Endothelial cell of umbilical vein (primary cell): ENCODE measurements at regions not wholly inside any gene's neighbourhood (a gene's known extent, or its start where the extent isn't known, plus 50 kb on each side); places are given as distances from the start of the nearest gene placed in this dataset.
"Not testable (repeated sequence)": the region's sequence is repeated elsewhere in the genome, so short reads cannot be mapped to it uniquely, and the experiment has no call there.

Experiments
- BruUV-seq: library from RNA; stranded (reverse); fragments of 400-500 nt; replicated peaks from 2 replicates; lab custom pipeline; 2021; lab: Mats Ljungman, UMichigan
- CTCF ChIA-PET: fragments of 300-600, 350-600 bp; sonication (Branson Sonifier 250); formaldehyde crosslinking; loops from one replicate; lab custom pipeline; 2021; ENCODE audit warnings: antibody characterized with exemption, inconsistent platforms; lab: Charles Lee
- POLR2A ChIA-PET: fragments of 300-600, 350-600 bp; sonication (Branson Sonifier 250); formaldehyde crosslinking; loops from one replicate; lab custom pipeline; 2021; ENCODE audit warnings: antibody characterized with exemption, inconsistent platforms; lab: Charles Lee
- DNase-seq: peaks from one replicate; pipeline ENCODE4 v3.0.0-alpha.2; 2011; ENCODE audit warnings: low read depth, low spot score
- FAIRE-seq: peaks from 2 replicates; lab custom pipeline; 2011; peaks lifted over from hg19 to GRCh38; lab: Jason Lieb, UNC
- H2AFZ ChIP-seq: 2 replicates; pipeline ENCODE4 v1.6.0; 2012; ENCODE audit warnings: low read depth, low read length, control low read depth, inconsistent platforms
- H3K27ac ChIP-seq: 2 replicates; pipeline ENCODE4 v1.5.1; 2011; ENCODE audit warnings: low read depth, mild to moderate bottlenecking, control low read depth, low read length, moderate library complexity; ENCODE audit not compliant: insufficient read depth
- H3K27me3 ChIP-seq, 2 experiments: 2 replicates each; pipeline versions ENCODE4 v1.6.0 to v1.6.1; 2011; ENCODE audit warnings: low read length in 2 of 2, mixed read lengths in 1 of 2; ENCODE audit not compliant: control insufficient read depth in 2 of 2, insufficient read depth in 2 of 2
- H3K36me3 ChIP-seq, 2 experiments: 2 replicates in 1 of 2; 3 replicates in 1 of 2; pipeline ENCODE4 v1.5.1; 2011; ENCODE audit warnings: low read length in 2 of 2, mild to moderate bottlenecking in 1 of 2, moderate library complexity in 1 of 2; ENCODE audit not compliant: control insufficient read depth in 2 of 2, insufficient read depth in 2 of 2; ENCODE audit errors: extremely low read depth in 1 of 2
- H3K4me1 ChIP-seq: 3 replicates; pipeline ENCODE4 v1.5.1; 2011; ENCODE audit warnings: mild to moderate bottlenecking, low read length; ENCODE audit not compliant: control insufficient read depth, insufficient read depth; ENCODE audit errors: extremely low read depth
- H3K4me2 ChIP-seq: 2 replicates; pipeline ENCODE4 v1.6.1; 2011; ENCODE audit warnings: low read length, control low read depth, mixed read lengths; ENCODE audit not compliant: insufficient read depth
- H3K4me3 ChIP-seq, 3 experiments: fragments of 200-600 bp in 1 of 3; sonication (generic), shearing (Covaris generic) in 1 of 3; replicated peaks in 1 of 3; 2 replicates each; pipeline ENCODE4 v1.5.1; 2011 to 2016; ENCODE audit warnings: control low read depth in 3 of 3, low read length in 3 of 3, mild to moderate bottlenecking in 2 of 3, inconsistent platforms in 1 of 3, low read depth in 1 of 3, moderate library complexity in 1 of 3; ENCODE audit not compliant: insufficient read depth in 1 of 3
- H3K79me2 ChIP-seq: 2 replicates; pipeline ENCODE4 v1.6.0; 2012; ENCODE audit warnings: low read length, inconsistent platforms; ENCODE audit not compliant: control insufficient read depth, insufficient read depth
- H3K9ac ChIP-seq: replicated peaks from 2 replicates; pipeline ENCODE3; 2011; ENCODE audit warnings: low read length, control low read depth; ENCODE audit not compliant: insufficient read depth; ENCODE audit errors: extremely low read depth
- H3K9me1 ChIP-seq: replicated peaks from 3 replicates; pipeline ENCODE4 v1.6.0; 2011; ENCODE audit warnings: mild to moderate bottlenecking, low read length; ENCODE audit not compliant: control insufficient read depth, insufficient read depth; ENCODE audit errors: extremely low read depth
- H3K9me3 ChIP-seq: replicated peaks from 2 replicates; pipeline ENCODE4 v1.5.1; 2012; ENCODE audit warnings: low read length, inconsistent platforms; ENCODE audit not compliant: control insufficient read depth, insufficient read depth
- H4K20me1 ChIP-seq: replicated peaks from 2 replicates; pipeline ENCODE3; 2011; ENCODE audit warnings: mild to moderate bottlenecking, low read length; ENCODE audit not compliant: control insufficient read depth, insufficient read depth; ENCODE audit errors: extremely low read depth
- EZH2 ChIP-seq: IDR thresholded peaks from 2 replicates; pipeline ENCODE4 v1.6.1; 2012; ENCODE audit warnings: borderline replicate concordance, low read depth, mild to moderate bottlenecking, moderate library complexity, low read length, inconsistent platforms; ENCODE audit not compliant: severe bottlenecking
- FOS ChIP-seq: IDR thresholded peaks from 2 replicates; pipeline ENCODE4 v1.6.1; 2011; ENCODE audit warnings: mild to moderate bottlenecking, low read length, moderate library complexity, borderline replicate concordance; ENCODE audit not compliant: insufficient read depth
- GATA2 ChIP-seq: IDR thresholded peaks from 2 replicates; pipeline ENCODE4 v1.7.0; 2011; ENCODE audit warnings: low read depth, mild to moderate bottlenecking, moderate library complexity, mixed read lengths, low read length; ENCODE audit not compliant: insufficient read length, insufficient read depth
- JUN ChIP-seq: IDR thresholded peaks from 2 replicates; pipeline ENCODE4 v1.6.1; 2011; ENCODE audit warnings: borderline replicate concordance, low read depth; ENCODE audit not compliant: insufficient read length, insufficient read depth
- MYC ChIP-seq: IDR thresholded peaks from one replicate; pipeline ENCODE4 v1.6.1; 2011; ENCODE audit warnings: mild to moderate bottlenecking, low read depth, low read length
- POLR2A ChIP-seq: IDR thresholded peaks from 2 replicates; pipeline ENCODE4 v1.6.1; 2012; ENCODE audit warnings: low read depth, mild to moderate bottlenecking, control low read depth, low read length
- POLR2AphosphoS5 ChIP-seq: IDR thresholded peaks from 2 replicates; pipeline ENCODE4 v1.6.1; 2012; ENCODE audit warnings: low read depth, mild to moderate bottlenecking, control low read depth, low read length, moderate library complexity; ENCODE audit not compliant: insufficient read depth
- dilution Hi-C: fragments of 300-500 bp; cut with MboI; formaldehyde crosslinking; loops from one replicate; pipeline ENCODE4 v1.15.0; 2019; ENCODE audit warnings: low sequenced_read_pairs; ENCODE audit not compliant: extremely low pct_ligation_motif_present
- intact Hi-C: fragments of 100-400 bp; cut with micrococcal nuclease; formaldehyde crosslinking; loops from one replicate; pipeline ENCODE4 v1.10.0; 2022
- TF ChIP-seq, protein P1 (sequence below), 2 donors: IDR thresholded peaks; 1 replicate in 1 of 2; 2 replicates in 1 of 2; pipeline ENCODE4 v1.5.1; 2011; ENCODE audit warnings: low read length in 2 of 2, mild to moderate bottlenecking in 2 of 2, moderate library complexity in 2 of 2, control low read depth in 1 of 2, inconsistent platforms in 1 of 2, low read depth in 1 of 2; ENCODE audit not compliant: insufficient read depth in 1 of 2; ENCODE audit errors: extremely low read depth in 1 of 2
- TF ChIP-seq, protein P2 (sequence below): IDR thresholded peaks from 2 replicates; pipeline ENCODE4 v1.6.1; 2011; ENCODE audit not compliant: insufficient read depth, insufficient read length

DNA sequence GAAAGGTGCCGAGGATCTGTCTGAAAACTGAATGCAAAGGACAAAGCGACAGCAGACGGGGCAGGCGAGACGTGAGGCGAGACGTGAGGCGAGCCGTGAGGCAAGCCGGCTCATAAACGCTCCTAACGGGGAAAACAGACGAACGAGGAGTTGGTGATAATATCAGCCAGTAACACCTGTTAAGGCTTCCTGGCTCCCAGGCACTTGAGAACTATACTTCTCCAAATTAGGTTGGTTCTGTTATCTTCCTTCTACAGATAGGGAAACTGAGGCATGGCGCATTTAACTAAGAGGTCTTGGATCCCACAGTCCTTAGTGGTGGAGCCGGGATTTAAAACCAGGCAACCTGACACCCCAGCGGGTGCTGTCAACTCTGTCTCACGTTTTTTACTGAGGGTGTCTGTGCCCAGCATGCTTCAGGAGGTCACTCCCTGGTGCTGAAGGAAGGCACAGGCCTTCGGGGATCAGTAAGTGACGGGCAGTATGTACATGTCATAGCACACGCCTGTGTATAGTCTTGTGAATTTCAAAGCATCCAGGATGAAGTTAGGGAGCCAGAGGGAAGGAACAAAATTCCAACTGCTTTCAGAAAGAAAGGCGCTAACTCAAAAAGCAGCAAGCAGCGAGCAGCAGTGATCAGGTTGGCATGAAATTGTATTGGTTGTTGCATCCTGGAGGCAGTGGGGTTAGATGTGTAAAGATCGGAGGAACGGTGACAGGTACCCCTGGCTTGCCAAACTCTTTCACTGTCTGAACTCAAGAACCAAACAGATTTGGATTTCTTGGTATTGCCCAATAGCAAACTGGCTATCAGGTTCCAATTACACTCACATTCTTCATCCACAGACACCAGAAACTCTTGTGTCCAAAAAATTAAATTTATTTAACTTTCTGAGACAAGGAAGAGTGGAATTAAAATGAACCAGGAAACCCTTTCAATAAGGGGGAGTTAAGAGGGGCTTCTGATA is 318.7 kb downstream of the THBS2 start:
- Histone ChIP-seq H2AFZ (no peak overlapping the region), H3K9me1 (no peaks in the 10 kb centered on the region), H3K4me1 (no peaks in the 10 kb centered on the region), H3K36me3 (no peaks in the 10 kb centered on the region), H3K27me3 (no peaks in the 10 kb centered on the region), H3K27ac (no peak overlapping the region), H4K20me1 (no peaks in the 10 kb centered on the region), H3K9me3 (peaks cover 5% of the 10 kb centered on the region), H3K4me2 (no peak overlapping the region), H3K79me2 (no peaks in the 10 kb centered on the region), H3K9ac (no peak overlapping the region), H3K4me3 (no peak overlapping the region)
- dilution Hi-C loops (no loop called here), intact Hi-C loops (no loop called here)
- POLR2A ChIA-PET: no interaction called here
- CTCF ChIA-PET: no interaction called here
- no TSS peak for BruUV-seq
- TF ChIP-seq, protein P1, sequence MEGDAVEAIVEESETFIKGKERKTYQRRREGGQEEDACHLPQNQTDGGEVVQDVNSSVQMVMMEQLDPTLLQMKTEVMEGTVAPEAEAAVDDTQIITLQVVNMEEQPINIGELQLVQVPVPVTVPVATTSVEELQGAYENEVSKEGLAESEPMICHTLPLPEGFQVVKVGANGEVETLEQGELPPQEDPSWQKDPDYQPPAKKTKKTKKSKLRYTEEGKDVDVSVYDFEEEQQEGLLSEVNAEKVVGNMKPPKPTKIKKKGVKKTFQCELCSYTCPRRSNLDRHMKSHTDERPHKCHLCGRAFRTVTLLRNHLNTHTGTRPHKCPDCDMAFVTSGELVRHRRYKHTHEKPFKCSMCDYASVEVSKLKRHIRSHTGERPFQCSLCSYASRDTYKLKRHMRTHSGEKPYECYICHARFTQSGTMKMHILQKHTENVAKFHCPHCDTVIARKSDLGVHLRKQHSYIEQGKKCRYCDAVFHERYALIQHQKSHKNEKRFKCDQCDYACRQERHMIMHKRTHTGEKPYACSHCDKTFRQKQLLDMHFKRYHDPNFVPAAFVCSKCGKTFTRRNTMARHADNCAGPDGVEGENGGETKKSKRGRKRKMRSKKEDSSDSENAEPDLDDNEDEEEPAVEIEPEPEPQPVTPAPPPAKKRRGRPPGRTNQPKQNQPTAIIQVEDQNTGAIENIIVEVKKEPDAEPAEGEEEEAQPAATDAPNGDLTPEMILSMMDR (IDR thresholded peaks at IDR 0.05; ENCODE audit: extremely low read depth in 1 of 2, insufficient read depth in 1 of 2, low read depth in 1 of 2, low read length in 2 of 2): no peak
- TF ChIP-seq EZH2 (no peak), MYC (no peak), FOS (no peak), GATA2 (no peak), POLR2A (no peak), JUN (no peak), POLR2AphosphoS5 (no peak)
- TF ChIP-seq, protein P2, sequence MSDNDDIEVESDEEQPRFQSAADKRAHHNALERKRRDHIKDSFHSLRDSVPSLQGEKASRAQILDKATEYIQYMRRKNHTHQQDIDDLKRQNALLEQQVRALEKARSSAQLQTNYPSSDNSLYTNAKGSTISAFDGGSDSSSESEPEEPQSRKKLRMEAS: no peak
- DNase-seq (no peak), FAIRE-seq (no peak)

DNA sequence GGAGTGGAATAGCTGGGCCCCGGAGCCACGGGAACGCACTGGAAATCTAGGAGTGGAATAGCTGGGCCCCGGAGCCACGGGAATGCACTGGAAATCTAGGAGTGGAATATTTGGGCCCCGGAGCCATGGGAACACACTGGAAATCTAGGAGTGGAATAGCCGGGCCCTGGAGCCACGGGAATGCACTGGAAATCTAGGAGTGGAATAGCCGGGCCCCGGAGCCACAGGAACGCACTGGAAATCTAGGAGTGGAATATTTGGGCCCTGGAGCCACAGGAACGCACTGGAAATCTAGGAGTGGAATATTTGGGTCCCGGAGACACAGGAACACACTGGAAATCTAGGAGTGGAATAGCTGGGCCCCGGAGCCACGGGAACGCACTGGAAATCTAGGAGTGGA is 321.5 kb downstream of the THBS2 start:
- H3K79me2 ChIP-seq, POLR2A ChIA-PET, H3K9me3 ChIP-seq, H3K36me3 ChIP-seq, DNase-seq, H3K27me3 ChIP-seq, H3K9ac ChIP-seq, H3K4me1 ChIP-seq, CTCF ChIA-PET, H2AFZ ChIP-seq, dilution Hi-C loops, H3K4me3 ChIP-seq, H3K9me1 ChIP-seq, BruUV-seq, intact Hi-C loops, H3K27ac ChIP-seq, H3K4me2 ChIP-seq, H4K20me1 ChIP-seq, FAIRE-seq: not testable (repeated sequence)
